NCI-H2029 (cell line): ENCODE measurements at regions not wholly inside any gene's neighbourhood (a gene's known extent, or its start where the extent isn't known, plus 50 kb on each side); places are given as distances from the start of the nearest gene placed in this dataset.
A peak's percentile ranks its signal among the peaks of the same experiment; 100 is the strongest.
"Not testable (repeated sequence)": the region's sequence is repeated elsewhere in the genome, so short reads cannot be mapped to it uniquely, and the experiment has no call there.

Experiments
- DNase-seq: peaks from one replicate; lab custom pipeline; 2025; lab: John Stamatoyannopoulos, UW

GRCh38 chr18:39453356-39453755 is 1887.8 kb upstream of the CELF4 start:
- no peak for DNase-seq

DNA sequence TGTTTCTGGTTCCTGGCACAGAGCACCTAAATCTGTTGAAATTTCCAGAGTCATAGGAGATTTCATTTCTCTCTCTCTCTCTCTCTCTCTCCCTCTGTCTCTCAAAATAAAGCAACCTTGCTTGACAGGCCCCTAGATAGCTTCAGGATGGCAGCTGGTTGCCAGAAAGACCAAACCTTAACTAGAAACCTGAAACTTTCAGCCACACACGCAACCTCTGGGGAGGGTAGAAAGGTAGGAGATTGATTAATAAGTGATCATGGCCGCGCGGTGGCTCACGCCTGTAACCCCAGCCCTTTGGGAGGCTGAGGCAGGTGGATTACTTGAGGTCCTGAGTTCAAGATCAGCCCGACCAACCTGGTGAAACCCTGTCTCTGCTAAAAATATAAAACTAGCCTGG is 1885.4 kb upstream of the CELF4 start:
- DNase-seq: no peak

- no peak for DNase-seq
Observed at GRCh38 chr18:39449566-39449965, 1884.0 kb upstream of the CELF4 start.

DNA sequence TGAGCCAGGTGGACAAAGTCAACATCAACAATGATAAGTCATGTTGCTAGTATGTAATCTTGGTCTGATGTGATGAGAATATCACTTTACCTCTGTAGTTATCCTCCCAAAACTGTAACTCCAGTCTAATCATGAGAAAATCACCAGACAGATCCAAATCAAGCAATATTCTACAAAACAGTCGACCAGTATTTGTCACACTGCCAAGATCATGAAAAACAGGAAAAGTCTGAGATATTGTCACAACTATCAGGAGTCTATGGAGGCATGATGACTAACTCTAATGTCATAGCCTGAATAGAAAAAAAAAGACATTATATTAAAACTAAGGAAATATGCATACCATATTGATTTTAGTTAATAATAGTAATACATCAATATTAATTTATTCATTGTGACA is 1883.3 kb upstream of the CELF4 start:
- DNase-seq: no peak

- not testable (repeated sequence) for DNase-seq
Observed at GRCh38 chr18:39444957-39445356, 1879.4 kb upstream of the CELF4 start.

GRCh38 chr18:39441648-39442047 is 1876.0 kb upstream of the CELF4 start:
- no peak for DNase-seq

- no peak for DNase-seq
Observed at GRCh38 chr18:39435996-39436395, 1870.4 kb upstream of the CELF4 start.

DNA sequence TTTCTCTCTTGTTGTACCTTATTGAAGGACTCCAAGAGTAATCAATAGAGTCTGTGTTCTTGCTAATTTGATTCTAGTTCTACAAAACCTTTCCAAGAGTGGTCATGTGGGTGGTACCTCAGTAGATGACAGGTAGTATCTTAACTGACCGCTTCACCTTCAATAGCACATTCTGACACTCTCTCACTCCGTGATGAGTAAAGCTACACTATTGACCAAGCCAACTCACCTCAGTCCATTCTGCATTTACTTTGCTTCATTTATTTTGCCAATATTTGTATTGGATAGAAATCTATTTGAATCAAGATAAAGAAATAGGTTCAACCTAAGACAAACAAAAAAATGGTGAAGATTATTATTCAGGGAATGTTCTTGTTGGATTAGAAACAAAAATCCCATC is 1869.6 kb upstream of the CELF4 start:
- DNase-seq: no peak

DNA sequence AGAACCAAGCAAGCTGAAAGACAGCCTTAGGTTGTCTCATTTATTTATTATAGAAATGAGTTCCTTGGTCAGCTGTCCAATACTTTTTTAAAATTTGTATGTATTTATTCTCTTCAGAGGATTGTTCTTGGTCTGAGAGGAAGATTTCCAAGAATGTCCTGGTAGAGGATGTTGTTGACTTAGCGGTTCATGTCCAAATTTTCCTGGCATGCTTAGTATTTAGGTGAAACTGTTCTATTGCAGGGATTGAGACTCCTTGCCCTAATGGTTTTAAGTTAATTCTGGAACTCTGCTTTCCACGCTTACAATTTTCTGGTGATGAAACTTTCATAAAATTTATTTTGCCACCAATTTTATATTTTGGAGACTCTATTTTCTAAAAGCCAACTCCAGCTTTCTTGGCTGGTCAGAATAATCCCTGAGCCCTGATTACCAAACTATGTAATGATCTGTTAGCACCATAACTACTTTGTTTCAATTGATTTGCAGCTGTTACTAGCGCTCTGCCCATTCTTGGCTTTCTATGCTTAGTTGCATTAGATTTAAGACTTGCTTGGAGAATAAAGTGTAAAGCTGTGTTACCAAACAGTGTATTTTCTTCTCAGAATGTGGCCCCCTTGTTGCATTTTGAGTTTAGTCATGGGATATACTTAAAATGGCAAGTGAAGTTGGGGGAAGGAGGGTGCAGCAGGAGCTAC is 1868.8 kb upstream of the CELF4 start:
- DNase-seq: no peak

GRCh38 chr18:39425172-39425850 is 1859.7 kb upstream of the CELF4 start:
- DNase-seq: no peak

GRCh38 chr18:39424261-39424660 is 1858.7 kb upstream of the CELF4 start:
- no peak for DNase-seq

GRCh38 chr18:39421276-39421675 is 1855.7 kb upstream of the CELF4 start:
- DNase-seq: no peak

DNA sequence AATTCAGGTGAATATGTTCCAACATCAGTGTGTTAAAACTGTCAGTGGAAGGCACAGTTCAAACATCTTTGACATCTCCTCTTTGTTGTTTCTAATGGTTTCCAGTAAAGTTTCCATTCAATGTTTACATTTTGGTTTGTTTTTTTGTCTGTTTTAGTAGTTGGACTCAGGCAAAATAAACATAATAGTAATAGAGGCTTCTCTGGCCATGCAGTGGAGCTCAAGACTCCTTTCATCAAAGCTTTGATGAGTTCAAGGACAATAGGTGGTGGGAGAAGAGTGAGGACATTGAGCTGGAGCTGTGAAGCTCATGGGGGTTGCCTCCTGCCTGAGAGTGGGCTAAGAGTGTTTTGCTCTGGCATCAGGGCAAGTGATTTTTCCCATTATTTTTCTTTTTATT is 1853.7 kb upstream of the CELF4 start:
- no peak for DNase-seq

DNA sequence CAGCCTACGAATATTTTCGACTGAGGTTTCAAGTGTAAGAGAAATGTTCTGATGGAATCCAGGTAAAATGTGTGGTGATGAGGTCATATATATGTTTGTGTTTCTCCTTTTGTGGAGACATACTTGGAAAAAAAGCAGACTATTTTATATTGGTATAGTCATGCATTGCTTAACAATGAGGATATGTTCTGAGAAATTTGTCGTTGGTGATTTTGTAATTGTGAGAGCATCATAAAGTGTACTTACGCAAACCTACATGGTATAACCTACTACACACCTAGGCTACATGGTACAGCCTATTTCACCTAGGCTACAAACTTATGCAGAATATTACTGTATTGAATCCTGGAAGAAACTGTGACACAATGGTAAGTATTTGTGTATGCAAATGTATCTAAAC is 1849.9 kb upstream of the CELF4 start:
- DNase-seq: no peak

DNA sequence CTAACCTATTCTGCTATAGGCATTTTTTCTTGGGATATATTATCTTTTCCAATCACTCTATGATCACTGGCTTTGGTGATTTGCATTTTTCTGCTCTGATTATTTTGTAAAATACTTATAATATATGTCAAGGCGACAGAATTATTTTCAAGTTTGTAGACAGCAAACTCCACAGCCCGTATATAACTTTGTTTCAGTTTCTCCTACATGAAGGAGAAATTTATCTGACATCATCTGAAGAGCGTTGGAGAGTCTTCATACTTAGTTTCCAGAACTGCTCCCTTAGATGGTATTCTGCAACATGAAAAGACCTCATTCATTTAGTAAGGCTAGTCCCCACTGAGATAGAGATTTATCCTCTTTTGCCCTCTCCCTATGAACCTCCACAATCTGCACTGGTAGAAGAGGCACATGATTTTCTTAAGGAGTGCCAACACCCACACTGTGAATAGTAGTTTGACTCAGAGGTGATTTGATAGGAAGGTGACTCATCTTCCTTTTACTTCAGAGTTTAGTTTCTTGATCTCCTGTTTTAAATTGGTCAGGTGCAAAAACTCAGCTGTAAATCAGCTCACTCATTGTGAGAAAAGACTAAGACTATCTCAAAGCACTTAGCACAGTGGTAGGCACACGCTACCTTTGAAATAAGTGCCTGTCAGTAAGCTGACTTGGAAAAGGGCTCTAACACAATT is 1848.6 kb upstream of the CELF4 start:
- no peak for DNase-seq

- peak; percentile 66 for DNase-seq
Observed at GRCh38 chr18:39406941-39407340, 1841.3 kb upstream of the CELF4 start.

- no peak for DNase-seq
Observed at GRCh38 chr18:39403121-39403520, 1837.5 kb upstream of the CELF4 start.

DNA sequence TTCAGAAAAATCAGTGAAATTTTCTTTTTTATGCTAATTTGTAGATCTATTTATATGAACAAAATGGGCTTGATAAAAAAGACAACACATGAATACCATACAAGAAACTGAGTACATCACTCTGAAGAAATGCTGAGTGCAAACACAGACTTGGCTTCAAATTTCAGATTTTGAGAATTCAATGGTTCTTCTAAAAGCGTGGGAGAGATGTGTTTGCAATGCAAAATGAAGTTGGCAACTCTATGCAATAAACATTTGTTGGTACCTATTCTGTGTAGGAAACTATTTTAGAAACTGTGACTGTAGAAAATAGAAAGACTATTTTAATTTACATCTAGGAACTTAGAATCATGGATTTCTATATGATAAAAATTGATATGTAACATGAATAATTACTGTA is 1834.1 kb upstream of the CELF4 start:
- DNase-seq: no peak

DNA sequence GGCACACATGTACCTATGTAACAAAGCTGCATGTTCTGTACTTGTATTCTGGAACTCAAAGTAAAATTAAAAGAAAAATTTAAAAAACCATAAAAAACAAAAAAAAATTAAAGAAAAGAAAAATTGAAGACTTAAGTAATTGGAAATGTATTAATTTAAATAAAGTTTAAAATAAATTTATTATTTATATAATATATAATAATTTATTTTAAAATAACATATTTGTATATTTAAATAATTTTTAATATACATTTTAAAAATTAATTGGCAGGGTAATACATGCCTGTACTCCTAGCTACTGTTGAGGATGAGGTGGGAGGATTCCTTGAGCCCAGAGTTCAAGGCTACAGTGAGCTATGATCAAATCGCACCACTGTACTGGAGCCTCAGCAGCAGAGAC is 1830.6 kb upstream of the CELF4 start:
- no peak for DNase-seq

DNA sequence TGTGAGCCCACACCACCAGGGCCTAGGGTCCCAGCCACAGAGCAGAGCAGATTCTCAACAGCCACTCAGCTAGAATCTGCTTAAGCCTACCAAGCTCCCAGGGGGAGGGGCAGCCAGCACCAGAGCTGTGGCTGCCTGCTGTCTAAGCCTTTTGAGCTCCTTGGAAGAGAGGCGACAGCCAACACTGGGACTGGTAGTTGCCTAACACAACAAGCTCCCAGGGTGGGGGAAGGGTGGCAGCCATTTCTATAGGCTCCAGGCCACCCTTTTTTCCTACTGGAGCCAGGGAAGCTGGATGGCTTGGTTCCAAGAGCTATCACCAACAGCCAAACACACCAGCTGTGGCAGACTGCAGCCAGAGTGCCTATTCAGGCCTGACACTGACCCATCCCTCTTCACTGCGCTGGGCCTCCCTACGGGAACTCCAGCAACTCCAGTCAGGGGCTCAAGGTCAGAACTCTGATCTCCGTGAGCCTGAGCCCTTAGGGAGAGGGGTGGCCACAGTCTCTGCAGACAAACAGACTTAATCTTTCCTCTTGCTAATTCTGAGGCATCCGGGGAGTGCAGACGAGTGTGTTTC is 1824.3 kb upstream of the CELF4 start:
- DNase-seq: peak; percentile 95

DNA sequence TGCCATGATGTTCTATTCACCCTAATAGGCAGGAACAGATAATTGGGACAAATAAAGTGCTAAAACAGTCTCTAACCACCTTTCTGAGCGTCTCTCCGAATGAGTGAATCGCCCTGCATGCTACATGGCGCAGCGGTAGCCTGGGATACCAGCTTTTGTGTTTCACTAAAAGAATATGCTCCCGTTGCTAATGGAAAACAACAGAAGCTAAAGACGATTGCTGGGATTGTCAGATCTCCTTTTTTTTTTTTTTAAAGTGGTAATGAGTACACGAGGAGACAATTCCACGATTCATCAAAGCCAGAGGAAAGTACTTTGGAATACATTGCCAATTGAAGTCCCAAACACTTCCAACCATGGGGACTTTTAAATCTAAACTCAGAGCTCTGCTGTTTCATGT is 1815.3 kb upstream of the CELF4 start:
- no peak for DNase-seq

GRCh38 chr18:39380186-39380725 is 1814.7 kb upstream of the CELF4 start:
- DNase-seq: no peak

DNA sequence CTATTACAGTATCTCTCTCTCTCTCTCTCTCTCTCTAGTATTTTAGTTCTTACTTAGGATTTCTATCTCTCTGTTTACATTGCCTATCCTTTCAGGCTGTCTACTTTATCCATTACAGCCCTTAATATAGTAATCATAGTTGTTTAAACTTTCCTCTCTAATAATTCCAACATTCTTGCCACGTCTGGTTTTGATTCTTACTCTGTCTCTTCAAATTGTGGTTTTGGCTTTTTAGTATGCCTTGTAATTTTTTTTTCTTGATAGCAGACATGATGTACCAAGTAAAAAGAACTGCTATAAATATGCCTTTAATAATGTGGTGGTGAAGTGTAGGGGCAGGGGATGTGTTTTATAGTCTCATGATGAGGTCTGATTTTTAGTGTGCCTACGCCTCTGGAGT is 1809.5 kb upstream of the CELF4 start:
- no peak for DNase-seq
